OCI-LY3 (cell line): ENCODE measurements at regions not wholly inside any gene's neighbourhood (a gene's known extent, or its start where the extent isn't known, plus 50 kb on each side); places are given as distances from the start of the nearest gene placed in this dataset.

Experiments used
- H2AFZ ChIP-seq: fragments of 200-600, 300-600 bp; shearing (Covaris generic); 2 replicates; pipeline ENCODE4 v1.6.0; 2014; ENCODE audit warnings: antibody characterized with exemption, low read depth, low read length
- H3K27ac ChIP-seq: fragments of 200-600, 300-600 bp; sonication (generic); 2 replicates; pipeline ENCODE4 v1.5.1; 2014; ENCODE audit warnings: mild to moderate bottlenecking, low read length, moderate library complexity, mixed read lengths
- H3K27me3 ChIP-seq: fragments of 200-600, 300-600 bp; sonication (generic); 2 replicates; pipeline ENCODE4 v1.6.1; 2014; ENCODE audit warnings: low read depth, low read length, mixed read lengths
- H3K36me3 ChIP-seq: fragments of 200-600, 300-600 bp; sonication (generic); replicated peaks from 2 replicates; pipeline ENCODE3; 2014; ENCODE audit warnings: low read depth, low read length, mixed read lengths
- H3K4me1 ChIP-seq: fragments of 300-600, 200-600 bp; sonication (generic); 2 replicates; pipeline ENCODE4 v1.6.1; 2014; ENCODE audit warnings: low read length, mixed read lengths
- H3K4me2 ChIP-seq: fragments of 200-600, 300-600 bp; sonication (generic); 2 replicates; pipeline ENCODE4 v1.6.1; 2014; ENCODE audit warnings: low read length, mixed read lengths
- H3K4me3 ChIP-seq: fragments of 300-600, 200-600 bp; sonication (generic); 2 replicates; pipeline ENCODE4 v1.5.1; 2014; ENCODE audit warnings: antibody characterized with exemption, mild to moderate bottlenecking, low read length, moderate library complexity
- H3K79me2 ChIP-seq: fragments of 300-600, 200-600 bp; shearing (Covaris generic); 2 replicates; pipeline ENCODE4 v1.6.1; 2014; ENCODE audit warnings: mild to moderate bottlenecking, low read length, mixed read lengths
- H3K9ac ChIP-seq: fragments of 300-600, 200-600 bp; shearing (Covaris generic); 2 replicates; pipeline ENCODE4 v1.6.0; 2014; ENCODE audit warnings: mild to moderate bottlenecking, low read length, moderate library complexity
- H3K9me3 ChIP-seq: fragments of 200-600, 300-600 bp; shearing (Covaris generic); 2 replicates; pipeline ENCODE4 v1.6.1; 2014; ENCODE audit warnings: low read length, mixed read lengths; ENCODE audit not compliant: insufficient read depth
- H4K20me1 ChIP-seq: fragments of 200-600, 300-600 bp; sonication (generic); 2 replicates; pipeline ENCODE4 v1.6.1; 2016; ENCODE audit warnings: low read length, mixed read lengths; ENCODE audit not compliant: insufficient read depth
- CTCF ChIP-seq: fragments of 200-600, 300-600 bp; sonication (generic); IDR thresholded peaks from 2 replicates; pipeline ENCODE4 v1.5.1; 2014; ENCODE audit warnings: antibody characterized with exemption, low read length, low read depth
- EZH2phosphoT487 ChIP-seq: fragments of 200-600 bp; shearing (Covaris generic); IDR thresholded peaks from 2 replicates; pipeline ENCODE4 v1.6.1; 2018; ENCODE audit warnings: antibody characterized with exemption, mixed run types, low read depth

GRCh38 chr5:86971034-86971571, 296.6 kb upstream of the RASA1 start:
- Histone ChIP-seq H3K36me3 (no peaks in the 10 kb centered on the region), H3K4me3 (peak overlapping the region; percentile 64), H4K20me1 (no peaks in the 10 kb centered on the region), H3K9ac (no peak overlapping the region; the same call in 1 of the 2 replicates), H3K9me3 (no peaks in the 10 kb centered on the region), H3K79me2 (no peaks in the 10 kb centered on the region), H3K27ac (no peak overlapping the region), H3K27me3 (no peaks in the 10 kb centered on the region), H3K4me1 (peaks cover 11% of the 10 kb centered on the region), H3K4me2 (peak overlapping the region; percentile 83), H2AFZ (no peak overlapping the region)
- peak; percentile 35 for TF ChIP-seq CTCF
- no peak for TF ChIP-seq EZH2phosphoT487

- Histone ChIP-seq H3K27ac (no peak overlapping the region), H3K4me3 (no peak overlapping the region), H3K4me1 (peaks cover 17% of the 10 kb centered on the region), H3K9ac (no peak overlapping the region), H3K79me2 (no peaks in the 10 kb centered on the region), H4K20me1 (no peaks in the 10 kb centered on the region), H3K27me3 (no peaks in the 10 kb centered on the region), H3K4me2 (no peak overlapping the region), H3K36me3 (no peaks in the 10 kb centered on the region), H2AFZ (no peak overlapping the region), H3K9me3 (no peaks in the 10 kb centered on the region)
- TF ChIP-seq EZH2phosphoT487, result no peak
- no peak for TF ChIP-seq CTCF
Observed at GRCh38 chr5:86974955-86975354, 292.7 kb upstream of the RASA1 start.

- no peak overlapping the region for H2AFZ ChIP-seq
- no peak for TF ChIP-seq CTCF
- TF ChIP-seq EZH2phosphoT487, result no peak
- peaks cover 10% of the 10 kb centered on the region for H3K4me1 ChIP-seq
- no peaks in the 10 kb centered on the region for H3K36me3 ChIP-seq
- no peak overlapping the region for H3K4me3 ChIP-seq
- no peak overlapping the region for H3K27ac ChIP-seq
- H3K9ac ChIP-seq, result no peak overlapping the region
- no peak overlapping the region for H3K4me2 ChIP-seq
- no peaks in the 10 kb centered on the region for H3K27me3 ChIP-seq
- no peaks in the 10 kb centered on the region for H3K79me2 ChIP-seq
- H4K20me1 ChIP-seq, result no peaks in the 10 kb centered on the region
- H3K9me3 ChIP-seq, result no peaks in the 10 kb centered on the region
Observed at GRCh38 chr5:86977190-86977589, 290.5 kb upstream of the RASA1 start.

- no peak for TF ChIP-seq CTCF
- TF ChIP-seq EZH2phosphoT487, result no peak
- H3K36me3 ChIP-seq, result no peaks in the 10 kb centered on the region
- no peaks in the 10 kb centered on the region for H3K79me2 ChIP-seq
- peaks cover 10% of the 10 kb centered on the region for H3K4me1 ChIP-seq
- H3K9me3 ChIP-seq, result no peaks in the 10 kb centered on the region
- no peaks in the 10 kb centered on the region for H3K27me3 ChIP-seq
- no peak overlapping the region for H3K27ac ChIP-seq
- no peak overlapping the region for H2AFZ ChIP-seq
- H4K20me1 ChIP-seq, result no peaks in the 10 kb centered on the region
- no peak overlapping the region for H3K9ac ChIP-seq
- H3K4me2 ChIP-seq, result no peak overlapping the region
- H3K4me3 ChIP-seq, result no peak overlapping the region
Observed at GRCh38 chr5:86977808-86978207, 289.9 kb upstream of the RASA1 start.
